A549 (cell line): ENCODE measurements at regions not wholly inside any gene's neighbourhood (a gene's known extent, or its start where the extent isn't known, plus 50 kb on each side); places are given as distances from the start of the nearest gene placed in this dataset.

ENCODE experiments used
- ATAC-seq, 2 experiments: fragments of 200-7000 bp in 1 of 2; fragments of >200 bp in 1 of 2; cut with Nextera tagmentation in 1 of 2; cut with Tn5 transposase in 1 of 2; 3 replicates each; pipeline versions ENCODE4 v1.8.0 to v1.9.1; 2018 to 2020; ENCODE audit warnings: mild to moderate bottlenecking in 1 of 2, moderate library complexity in 1 of 2
- CTCF ChIA-PET: fragments of 300-600 bp; sonication (Branson Sonifier 250); formaldehyde crosslinking; extraction: SDS; loops from one replicate; lab custom pipeline; 2021; ENCODE audit warnings: antibody characterized with exemption, inconsistent platforms; lab: Yijun Ruan, JAX
- POLR2A ChIA-PET: fragments of 350-600 bp; formaldehyde crosslinking; extraction: SDS; loops from one replicate; lab custom pipeline; 2021; ENCODE audit warnings: antibody characterized with exemption, inconsistent platforms; lab: Yijun Ruan, JAX
- DNase-seq, 2 experiments: peaks; one replicate each; pipeline versions ENCODE4 v3.0.0 to v3.0.0-alpha.2; 2011 to 2016; ENCODE audit warnings: low read depth in 1 of 2, low spot score in 1 of 2
- FAIRE-seq: peaks from 2 replicates; lab custom pipeline; 2011; peaks lifted over from hg19 to GRCh38; lab: Jason Lieb, UNC
- H3K27ac ChIP-seq, 2 experiments: fragments of >200 bp; sonication (Bioruptor Twin); formaldehyde crosslinking; 3 replicates each; pipeline ENCODE4 v1.5.1; 2016 to 2017
- H3K4me1 ChIP-seq: fragments of >200 bp; sonication (Bioruptor Twin); formaldehyde crosslinking; 3 replicates; pipeline ENCODE4 v1.6.1; 2016
- H3K4me2 ChIP-seq: fragments of >200 bp; sonication (Bioruptor Twin); formaldehyde crosslinking; 3 replicates; pipeline ENCODE4 v1.6.1; 2016
- H3K4me3 ChIP-seq: fragments of >200 bp; sonication (Bioruptor Twin); formaldehyde crosslinking; 3 replicates; pipeline ENCODE4 v1.5.1; 2016
- H3K9me3 ChIP-seq: fragments of >200 bp; sonication (Bioruptor Twin); formaldehyde crosslinking; 3 replicates; pipeline ENCODE4 v1.6.1; 2016
- CBX2 ChIP-seq: fragments of 200-600 bp; sonication (generic); IDR thresholded peaks from 2 replicates; pipeline ENCODE4 v1.6.1; 2016; ENCODE audit warnings: low read depth, mild to moderate bottlenecking, borderline replicate concordance
- CBX8 ChIP-seq: fragments of 200-600 bp; sonication (generic); IDR thresholded peaks from 2 replicates; pipeline ENCODE4 v1.6.1; 2016
- CEBPB ChIP-seq, 2 experiments: fragments of >200 bp in 1 of 2; sonication (Bioruptor Twin) in 1 of 2; formaldehyde crosslinking in 1 of 2; IDR thresholded peaks; 2 replicates each; pipeline ENCODE4 v1.6.1; 2012 to 2016
- EHMT2 ChIP-seq: fragments of 200-600 bp; sonication (generic); IDR thresholded peaks from 2 replicates; pipeline ENCODE4 v1.6.1; 2016; ENCODE audit warnings: antibody characterized with exemption, low read depth, mild to moderate bottlenecking, moderate library complexity
- ESRRA ChIP-seq: fragments of 150-350 bp; IDR thresholded peaks from 2 replicates; pipeline ENCODE4 v1.6.1; 2014; ENCODE audit warnings: mild to moderate bottlenecking, low read length, borderline replicate concordance
- FOSL2 ChIP-seq, 2 experiments: fragments of 450-650 bp in 1 of 2; fragments of >200 bp in 1 of 2; sonication (Bioruptor Twin) in 1 of 2; formaldehyde crosslinking; IDR thresholded peaks; 2 replicates each; pipeline versions ENCODE4 v1.5.0 to v1.6.1; 2016 to 2020; ENCODE audit warnings: mild to moderate bottlenecking in 1 of 2, moderate library complexity in 1 of 2
- HOXB5 ChIP-seq: fragments of 250-450 bp; sonication (Bioruptor Pico); IDR thresholded peaks from 2 replicates; pipeline ENCODE4 v1.5.0; 2020; ENCODE audit warnings: mild to moderate bottlenecking, moderate library complexity
- JUNB ChIP-seq: fragments of >200 bp; sonication (Bioruptor Twin); formaldehyde crosslinking; IDR thresholded peaks from 2 replicates; pipeline ENCODE4 v1.6.1; 2016
- KDM1A ChIP-seq: fragments of 200-600 bp; sonication (generic); IDR thresholded peaks from 2 replicates; pipeline ENCODE4 v1.6.1; 2016; ENCODE audit warnings: low read depth, mild to moderate bottlenecking
- MAFK ChIP-seq: fragments of 450-650 bp; IDR thresholded peaks from 2 replicates; pipeline ENCODE4 v1.6.1; 2014; ENCODE audit not compliant: partially characterized antibody
- MAZ ChIP-seq: fragments of 150-350 bp; IDR thresholded peaks from 2 replicates; pipeline ENCODE4 v1.6.1; 2014; ENCODE audit warnings: antibody characterized with exemption, low read depth, low read length, borderline replicate concordance
- MYC ChIP-seq: IDR thresholded peaks from 2 replicates; pipeline ENCODE4 v1.6.1; 2012; ENCODE audit warnings: mild to moderate bottlenecking, inconsistent platforms, low read length, improper control_type of control experiment, borderline replicate concordance
- POLR2A ChIP-seq: IDR thresholded peaks from 2 replicates; pipeline ENCODE4 v1.6.1; 2012; ENCODE audit warnings: mild to moderate bottlenecking, low read length
- POLR2AphosphoS2 ChIP-seq: conservative IDR thresholded peaks from 2 replicates; pipeline ENCODE4 v1.6.1; 2012; ENCODE audit warnings: low read length, improper control_type of control experiment, inconsistent platforms
- RARB ChIP-seq: fragments of 250-450 bp; sonication (Bioruptor Pico); IDR thresholded peaks from 2 replicates; pipeline ENCODE4 v1.8.0; 2021; ENCODE audit warnings: mild to moderate bottlenecking, moderate library complexity
- RCOR1 ChIP-seq: fragments of 150-350 bp; IDR thresholded peaks from 2 replicates; pipeline ENCODE4 v1.6.1; 2014; ENCODE audit warnings: antibody characterized with exemption, low read length, low read depth
- RNF2 ChIP-seq: fragments of 200-600 bp; sonication (generic); IDR thresholded peaks from 2 replicates; pipeline ENCODE4 v1.6.1; 2016; ENCODE audit warnings: low read depth, mild to moderate bottlenecking, antibody characterized with exemption, moderate library complexity, borderline replicate concordance
- SMC3 ChIP-seq: fragments of >200 bp; sonication (Bioruptor Twin); formaldehyde crosslinking; IDR thresholded peaks from 3 replicates; pipeline ENCODE4 v1.6.1; 2018; ENCODE audit warnings: inconsistent platforms
- SREBF2 ChIP-seq: fragments of 450-650 bp; IDR thresholded peaks from 2 replicates; pipeline ENCODE4 v1.6.1; 2014; ENCODE audit warnings: mild to moderate bottlenecking, moderate library complexity
- TFCP2L1 ChIP-seq: fragments of 250-450 bp; sonication (Bioruptor Pico); IDR thresholded peaks from 2 replicates; pipeline ENCODE4 v1.5.0; 2021; ENCODE audit warnings: mild to moderate bottlenecking
- ZC3H11A ChIP-seq: fragments of 450-650 bp; IDR thresholded peaks from 2 replicates; pipeline ENCODE4 v1.6.1; 2014; ENCODE audit warnings: antibody characterized with exemption, mild to moderate bottlenecking
- ZFP36 ChIP-seq: fragments of 450-650 bp; IDR thresholded peaks from 2 replicates; pipeline ENCODE4 v1.6.1; 2014; ENCODE audit warnings: borderline replicate concordance; ENCODE audit not compliant: partially characterized antibody
- ZNF302 ChIP-seq: fragments of 250-450 bp; sonication (Bioruptor Pico); IDR thresholded peaks from 2 replicates; pipeline ENCODE4 v1.9.0; 2021; ENCODE audit warnings: inconsistent platforms, mild to moderate bottlenecking, moderate library complexity
- WGBS: methylation state at CpG from one replicate; pipeline ENCODE4 v1.1.6; 2017; ENCODE audit errors: missing lambda C conversion rate; 5-methylcytosine and 5-hydroxymethylcytosine counted together
- TF ChIP-seq, protein P1 (sequence below): fragments of >200 bp; sonication (Bioruptor Twin); formaldehyde crosslinking; IDR thresholded peaks from 2 replicates; pipeline ENCODE4 v1.6.1; 2016
- TF ChIP-seq, protein P2 (sequence below): fragments of 250-450 bp; sonication (Bioruptor Pico); IDR thresholded peaks from 2 replicates; pipeline ENCODE4 v1.5.0; 2020; ENCODE audit warnings: low read depth, mild to moderate bottlenecking, moderate library complexity
- TF ChIP-seq, protein P3 (sequence below): IDR thresholded peaks from 2 replicates; pipeline ENCODE4 v1.6.1; 2012
- TF ChIP-seq, protein P4 (sequence below): fragments of >200 bp; sonication (Bioruptor Twin); formaldehyde crosslinking; IDR thresholded peaks from 3 replicates; pipeline ENCODE4 v1.5.1; 2016
- TF ChIP-seq, protein P5 (sequence below): fragments of >200 bp; sonication (Bioruptor Twin); formaldehyde crosslinking; IDR thresholded peaks from 3 replicates; pipeline ENCODE4 v1.6.1; 2016

DNA sequence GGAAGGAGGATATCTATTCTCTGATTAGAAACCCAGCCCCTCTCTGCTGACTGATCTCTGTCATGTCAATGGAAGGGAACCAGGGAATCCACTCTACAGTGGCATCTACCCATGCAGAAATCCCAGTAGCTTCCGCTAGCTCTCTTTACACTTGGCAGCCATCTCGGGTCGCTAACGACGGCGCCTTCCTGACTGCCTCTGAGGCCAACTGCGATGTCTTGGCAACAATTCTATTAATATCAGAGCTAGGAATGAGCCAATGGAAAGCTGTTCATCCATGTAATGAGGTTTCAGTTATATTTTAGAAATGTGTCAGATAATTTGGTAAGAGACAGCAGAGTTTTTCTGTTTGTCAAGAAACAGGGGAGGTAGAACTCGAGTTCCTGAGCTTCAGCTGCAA is 67.6 kb upstream of the ATP10B start:
- POLR2A ChIA-PET: no interaction called here
- no peak for DNase-seq
- 56% methylated on average over 8 of the region's 8 CpGs for WGBS
- H3K9me3 ChIP-seq: no peaks in the 10 kb centered on the region
- FAIRE-seq: no peak
- no peak for ATAC-seq
- TF ChIP-seq RARB (CRISPR knock-in tag): no peak
- TF ChIP-seq MYC: no peak
- no peak for TF ChIP-seq CEBPB (IDR thresholded peaks at IDR 0.05)
- TF ChIP-seq ZNF302: no peak
- TF ChIP-seq FOSL2 (IDR thresholded peaks at IDR 0.05): no peak
- no peak for TF ChIP-seq FOSL2 (CRISPR knock-in tag; IDR thresholded peaks at IDR 0.05)
- no peak for TF ChIP-seq CBX8
- TF ChIP-seq ZFP36: no peak
- TF ChIP-seq KDM1A: no peak
- TF ChIP-seq CBX2: no peak
- no peak for TF ChIP-seq EHMT2
- no peak for TF ChIP-seq MAZ
- TF ChIP-seq SMC3: no peak
- TF ChIP-seq POLR2AphosphoS2: no peak
- TF ChIP-seq RCOR1: no peak
- TF ChIP-seq, protein P1, sequence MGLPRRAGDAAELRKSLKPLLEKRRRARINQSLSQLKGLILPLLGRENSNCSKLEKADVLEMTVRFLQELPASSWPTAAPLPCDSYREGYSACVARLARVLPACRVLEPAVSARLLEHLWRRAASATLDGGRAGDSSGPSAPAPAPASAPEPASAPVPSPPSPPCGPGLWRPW: no peak
- TF ChIP-seq, protein P2, sequence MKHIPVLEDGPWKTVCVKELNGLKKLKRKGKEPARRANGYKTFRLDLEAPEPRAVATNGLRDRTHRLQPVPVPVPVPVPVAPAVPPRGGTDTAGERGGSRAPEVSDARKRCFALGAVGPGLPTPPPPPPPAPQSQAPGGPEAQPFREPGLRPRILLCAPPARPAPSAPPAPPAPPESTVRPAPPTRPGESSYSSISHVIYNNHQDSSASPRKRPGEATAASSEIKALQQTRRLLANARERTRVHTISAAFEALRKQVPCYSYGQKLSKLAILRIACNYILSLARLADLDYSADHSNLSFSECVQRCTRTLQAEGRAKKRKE (CRISPR knock-in tag): no peak
- H3K4me2 ChIP-seq: no peak overlapping the region
- H3K4me3 ChIP-seq: no peak overlapping the region
- H3K27ac ChIP-seq: no peak overlapping the region
- no peaks in the 10 kb centered on the region for H3K4me1 ChIP-seq
- CTCF ChIA-PET: interaction anchor here (0.8 kb wide), 1 partner anchor 15 kb away, joined by 3 read pairs; no protein-coding TSS in a partner anchor

DNA sequence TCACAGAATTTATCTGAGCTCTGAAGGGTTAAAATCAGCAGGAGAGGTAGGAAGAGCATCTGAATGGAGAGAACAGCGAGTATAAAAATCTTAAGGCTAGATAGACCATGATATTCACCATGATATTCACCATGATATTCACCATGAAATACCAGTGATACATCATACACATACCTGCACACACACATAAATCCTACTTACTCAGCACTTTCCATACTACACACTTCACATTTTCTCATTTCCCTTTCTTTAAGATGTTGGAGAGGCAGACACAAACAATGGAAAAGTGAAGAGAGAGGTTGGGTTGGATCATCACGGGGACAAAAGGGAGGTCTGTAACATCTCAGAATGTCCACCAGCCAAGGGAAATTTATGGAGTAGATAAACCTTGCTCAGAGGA is 66.4 kb upstream of the ATP10B start:
- FAIRE-seq (no peak), DNase-seq (no peak), ATAC-seq (no peak)
- ChIA-PET CTCF (no interaction called here), POLR2A (no interaction called here)
- TF ChIP-seq MAFK (peak; percentile 77), POLR2A (no peak)
- Histone ChIP-seq H3K4me3 (no peak overlapping the region), H3K27ac (no peak overlapping the region), H3K4me1 (no peaks in the 10 kb centered on the region), H3K9me3 (no peaks in the 10 kb centered on the region), H3K4me2 (no peak overlapping the region)
- 2% methylated on average over 2 of the region's 2 CpGs for WGBS

DNA sequence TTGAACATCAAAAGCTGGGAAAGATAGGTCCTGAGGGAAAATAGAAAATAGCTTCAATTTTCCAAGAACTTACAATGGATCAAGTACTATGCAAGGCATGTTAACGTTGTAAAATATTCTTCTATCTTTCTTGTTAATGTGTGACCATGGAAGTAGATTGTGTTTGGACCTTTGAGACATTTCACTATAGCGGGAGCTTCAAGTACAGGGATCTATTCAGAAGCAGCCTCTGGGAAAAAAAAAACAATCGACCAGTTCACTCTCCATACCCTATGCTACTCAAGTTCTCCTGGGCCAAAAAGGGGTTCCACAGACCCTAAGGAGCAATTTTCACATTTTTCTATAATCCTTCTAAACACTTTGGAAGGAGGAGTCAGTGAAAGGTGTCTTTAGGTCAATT is 54.1 kb upstream of the ATP10B start:
- 1% methylated on average over 3 of the region's 3 CpGs for WGBS
- Histone ChIP-seq H3K27ac (no peak overlapping the region), H3K4me3 (no peak overlapping the region), H3K4me1 (no peaks in the 10 kb centered on the region), H3K9me3 (no peaks in the 10 kb centered on the region), H3K4me2 (no peak overlapping the region)
- ATAC-seq (no peak), FAIRE-seq (no peak), DNase-seq (no peak)
- ChIA-PET CTCF (no interaction called here), POLR2A (no interaction called here)
- no peak for TF ChIP-seq RNF2

DNA sequence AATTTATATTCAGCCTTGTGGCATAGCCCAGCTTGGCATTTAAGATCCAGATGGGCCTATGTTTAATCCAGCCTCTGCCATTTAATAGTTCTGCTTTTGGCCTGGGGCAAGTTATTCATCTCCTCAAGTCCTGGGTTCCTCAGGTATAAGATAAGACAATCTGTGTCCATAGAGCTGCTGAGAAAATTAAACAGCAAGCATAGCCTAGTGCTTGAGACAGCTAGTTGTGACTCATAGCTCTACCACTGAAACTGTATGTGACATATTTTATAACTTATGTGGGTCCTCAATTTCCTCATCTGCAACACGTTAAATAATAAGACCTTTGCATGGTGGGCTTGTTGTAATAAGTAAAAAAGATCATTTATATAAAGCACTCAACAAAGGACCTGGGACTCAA is 53.3 kb upstream of the ATP10B start:
- Histone ChIP-seq H3K27ac (no peak overlapping the region), H3K4me3 (no peak overlapping the region), H3K4me1 (no peaks in the 10 kb centered on the region), H3K9me3 (no peaks in the 10 kb centered on the region), H3K4me2 (no peak overlapping the region)
- CTCF ChIA-PET: interaction anchor here (1.0 kb wide), 1 partner anchor 14 kb away, joined by 3 read pairs; no protein-coding TSS in a partner anchor
- POLR2A ChIA-PET: no interaction called here
- FAIRE-seq (no peak), DNase-seq (no peak), ATAC-seq (no peak)
- 0% methylated on average over 1 of the region's 1 CpG for WGBS
- TF ChIP-seq CBX8 (no peak), RNF2 (no peak), KDM1A (no peak), MAFK (no peak), MAZ (no peak), JUNB (no peak), SREBF2 (no peak), HOXB5 (CRISPR knock-in tag) (no peak), ZC3H11A (no peak), TFCP2L1 (CRISPR knock-in tag) (no peak), POLR2AphosphoS2 (no peak), ESRRA (no peak)
- TF ChIP-seq, protein P3, sequence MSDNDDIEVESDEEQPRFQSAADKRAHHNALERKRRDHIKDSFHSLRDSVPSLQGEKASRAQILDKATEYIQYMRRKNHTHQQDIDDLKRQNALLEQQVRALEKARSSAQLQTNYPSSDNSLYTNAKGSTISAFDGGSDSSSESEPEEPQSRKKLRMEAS: no peak
- TF ChIP-seq, protein P4, sequence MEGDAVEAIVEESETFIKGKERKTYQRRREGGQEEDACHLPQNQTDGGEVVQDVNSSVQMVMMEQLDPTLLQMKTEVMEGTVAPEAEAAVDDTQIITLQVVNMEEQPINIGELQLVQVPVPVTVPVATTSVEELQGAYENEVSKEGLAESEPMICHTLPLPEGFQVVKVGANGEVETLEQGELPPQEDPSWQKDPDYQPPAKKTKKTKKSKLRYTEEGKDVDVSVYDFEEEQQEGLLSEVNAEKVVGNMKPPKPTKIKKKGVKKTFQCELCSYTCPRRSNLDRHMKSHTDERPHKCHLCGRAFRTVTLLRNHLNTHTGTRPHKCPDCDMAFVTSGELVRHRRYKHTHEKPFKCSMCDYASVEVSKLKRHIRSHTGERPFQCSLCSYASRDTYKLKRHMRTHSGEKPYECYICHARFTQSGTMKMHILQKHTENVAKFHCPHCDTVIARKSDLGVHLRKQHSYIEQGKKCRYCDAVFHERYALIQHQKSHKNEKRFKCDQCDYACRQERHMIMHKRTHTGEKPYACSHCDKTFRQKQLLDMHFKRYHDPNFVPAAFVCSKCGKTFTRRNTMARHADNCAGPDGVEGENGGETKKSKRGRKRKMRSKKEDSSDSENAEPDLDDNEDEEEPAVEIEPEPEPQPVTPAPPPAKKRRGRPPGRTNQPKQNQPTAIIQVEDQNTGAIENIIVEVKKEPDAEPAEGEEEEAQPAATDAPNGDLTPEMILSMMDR: no peak
- TF ChIP-seq, protein P5, sequence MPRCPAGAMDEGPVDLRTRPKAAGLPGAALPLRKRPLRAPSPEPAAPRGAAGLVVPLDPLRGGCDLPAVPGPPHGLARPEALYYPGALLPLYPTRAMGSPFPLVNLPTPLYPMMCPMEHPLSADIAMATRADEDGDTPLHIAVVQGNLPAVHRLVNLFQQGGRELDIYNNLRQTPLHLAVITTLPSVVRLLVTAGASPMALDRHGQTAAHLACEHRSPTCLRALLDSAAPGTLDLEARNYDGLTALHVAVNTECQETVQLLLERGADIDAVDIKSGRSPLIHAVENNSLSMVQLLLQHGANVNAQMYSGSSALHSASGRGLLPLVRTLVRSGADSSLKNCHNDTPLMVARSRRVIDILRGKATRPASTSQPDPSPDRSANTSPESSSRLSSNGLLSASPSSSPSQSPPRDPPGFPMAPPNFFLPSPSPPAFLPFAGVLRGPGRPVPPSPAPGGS: no peak
